GM12864 (cell line): ENCODE measurements at regions not wholly inside any gene's neighbourhood (a gene's known extent, or its start where the extent isn't known, plus 50 kb on each side); places are given as distances from the start of the nearest gene placed in this dataset.

ENCODE experiments used
- DNase-seq: peaks from one replicate; pipeline ENCODE4 v3.0.0-alpha.2; 2011; ENCODE audit warnings: low read depth
- H3K4me3 ChIP-seq: 2 replicates; pipeline ENCODE4 v1.5.1; 2011; ENCODE audit warnings: mild to moderate bottlenecking, low read depth, low read length, control low read depth
- CTCF ChIP-seq: IDR thresholded peaks from 2 replicates; pipeline ENCODE4 v1.5.1; 2011; ENCODE audit warnings: low read depth, mild to moderate bottlenecking, moderate library complexity, low read length, control low read depth, inconsistent platforms; ENCODE audit errors: missing control alignments

- H3K4me3 ChIP-seq = no peak overlapping the region
- TF ChIP-seq CTCF = no peak
- no peak for DNase-seq
Measured at GRCh38 chr1:69148731-69149130, 419.0 kb upstream of the LRRC7 start.

GRCh38 chr1:69157046-69157756 is 410.5 kb upstream of the LRRC7 start:
- TF ChIP-seq CTCF = no peak
- H3K4me3 ChIP-seq = no peak overlapping the region
- DNase-seq = no peak

GRCh38 chr1:69163241-69163640 is 404.5 kb upstream of the LRRC7 start:
- TF ChIP-seq CTCF = no peak
- DNase-seq = no peak
- no peak overlapping the region for H3K4me3 ChIP-seq

- TF ChIP-seq CTCF = no peak
Measured at GRCh38 chr1:69163779-69164178, 403.9 kb upstream of the LRRC7 start.

GRCh38 chr1:69167876-69168275 is 399.8 kb upstream of the LRRC7 start:
- TF ChIP-seq CTCF = no peak
- no peak overlapping the region for H3K4me3 ChIP-seq
- no peak for DNase-seq

More at GRCh38 chr1:69163779-69164178, 403.9 kb upstream of the LRRC7 start:
- DNase-seq = no peak
- H3K4me3 ChIP-seq = no peak overlapping the region

GRCh38 chr1:69171248-69171647 is 396.5 kb upstream of the LRRC7 start:
- no peak overlapping the region for H3K4me3 ChIP-seq
- no peak for DNase-seq
- TF ChIP-seq CTCF = no peak
